SIG-M5 treated with dmso at 0.1 percent for 504 hours (cell line): ENCODE measurements at regions not wholly inside any gene's neighbourhood (a gene's known extent, or its start where the extent isn't known, plus 50 kb on each side); places are given as distances from the start of the nearest gene placed in this dataset.
"Not testable (repeated sequence)": the region's sequence is repeated elsewhere in the genome, so short reads cannot be mapped to it uniquely, and the experiment has no call there.

ENCODE experiments used
- DNase-seq: peaks from one replicate; lab custom pipeline; 2025; ENCODE audit not compliant: unreplicated experiment; lab: John Stamatoyannopoulos, UW

DNA sequence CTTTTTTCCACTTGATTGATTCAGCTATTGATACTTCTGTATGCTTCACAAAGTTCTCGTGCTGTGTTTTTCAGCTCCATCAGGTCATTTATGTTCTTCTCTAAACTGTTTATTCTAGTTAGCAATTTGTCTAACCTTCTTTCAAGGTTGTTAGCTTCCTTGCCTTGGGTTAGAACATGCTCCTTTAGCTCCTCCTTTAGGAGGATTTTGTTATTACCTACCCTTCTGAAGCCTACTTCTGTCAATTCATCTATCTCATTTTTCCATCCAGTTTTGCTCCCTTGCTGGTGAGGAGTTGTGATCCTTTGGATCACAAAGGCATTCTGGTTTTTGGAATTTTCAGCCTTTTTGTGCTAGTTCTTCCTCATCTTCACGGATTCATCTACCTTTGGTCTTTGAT is 344.7 kb upstream of the CLEC14A start:
- peak; percentile 23 for DNase-seq

DNA sequence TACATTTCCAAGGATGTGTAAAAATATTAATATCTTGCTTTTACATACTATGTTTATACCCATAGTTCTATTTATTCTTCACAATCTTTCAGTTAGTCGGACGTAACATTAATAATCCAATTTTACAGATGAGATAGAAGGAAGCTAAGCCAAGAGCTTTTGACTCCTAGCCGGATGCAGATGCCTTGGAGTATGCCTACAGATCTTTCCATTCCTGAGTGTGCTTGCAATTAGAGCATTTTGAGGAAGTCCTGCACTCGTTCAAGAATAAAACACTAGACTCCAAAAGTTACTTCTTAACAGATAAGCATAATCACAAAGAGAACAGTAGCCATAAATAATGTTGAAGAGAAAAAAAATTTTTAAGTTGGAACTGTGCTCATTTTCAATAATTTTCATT is 337.6 kb upstream of the CLEC14A start:
- DNase-seq: no peak

- DNase-seq: no peak
Measured at GRCh38 chr14:38592764-38593442, 337.0 kb upstream of the CLEC14A start.

DNA sequence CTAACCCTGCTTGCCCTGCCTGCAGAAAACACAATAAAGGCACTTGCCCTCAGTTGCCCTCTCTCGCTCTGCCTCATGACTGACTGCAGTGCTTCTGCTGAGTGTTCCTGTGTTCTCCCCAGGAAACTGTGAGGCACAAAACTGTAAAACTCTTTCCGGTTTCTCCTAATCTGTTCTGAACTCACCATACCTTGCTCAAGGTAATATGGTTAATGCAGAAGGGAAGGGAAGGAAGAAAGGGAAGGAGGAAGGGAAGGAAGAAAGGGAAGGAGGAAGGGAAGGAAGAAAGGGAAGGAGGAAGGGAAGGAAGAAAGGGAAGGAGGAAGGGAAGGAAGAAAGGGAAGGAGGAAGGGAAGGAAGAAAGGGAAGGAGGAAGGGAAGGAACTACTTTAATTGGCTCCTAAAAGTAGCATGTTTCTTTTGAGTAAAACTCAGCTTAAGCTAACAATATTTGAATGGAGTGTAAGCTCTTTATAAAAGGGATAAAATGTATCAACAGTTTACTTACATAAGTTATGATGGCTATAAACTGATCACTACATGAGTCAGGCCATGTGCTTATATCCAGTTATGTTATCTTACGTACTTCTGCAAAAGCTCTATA is 334.0 kb upstream of the CLEC14A start:
- DNase-seq: no peak

DNA sequence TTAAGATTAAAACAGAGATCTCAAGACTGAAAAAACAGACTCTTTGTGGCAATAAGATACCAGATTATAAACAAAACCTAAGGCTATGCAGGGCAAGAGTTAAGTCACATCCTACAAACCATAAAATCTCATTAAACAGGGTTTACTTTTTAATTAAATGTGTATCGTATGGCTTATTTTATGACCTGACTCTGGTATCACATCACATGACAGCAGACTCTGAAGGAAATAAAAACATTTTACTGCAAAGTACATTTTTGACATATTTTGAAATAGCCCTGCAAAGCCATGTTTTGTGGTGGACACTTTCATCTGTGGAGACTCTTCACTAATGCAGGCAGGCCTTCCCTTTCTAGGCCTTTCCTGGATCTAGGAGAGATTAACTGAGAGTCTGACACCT is 327.6 kb upstream of the CLEC14A start:
- no peak for DNase-seq

- no peak for DNase-seq
Measured at GRCh38 chr14:38578278-38578681, 322.4 kb upstream of the CLEC14A start.

GRCh38 chr14:38567703-38568102 is 311.8 kb upstream of the CLEC14A start:
- DNase-seq: no peak

- no peak for DNase-seq
Measured at GRCh38 chr14:38561657-38562056, 305.8 kb upstream of the CLEC14A start.

- no peak for DNase-seq
Measured at GRCh38 chr14:38559711-38560110, 303.8 kb upstream of the CLEC14A start.

GRCh38 chr14:38557391-38557790 is 301.5 kb upstream of the CLEC14A start:
- not testable (repeated sequence) for DNase-seq

DNA sequence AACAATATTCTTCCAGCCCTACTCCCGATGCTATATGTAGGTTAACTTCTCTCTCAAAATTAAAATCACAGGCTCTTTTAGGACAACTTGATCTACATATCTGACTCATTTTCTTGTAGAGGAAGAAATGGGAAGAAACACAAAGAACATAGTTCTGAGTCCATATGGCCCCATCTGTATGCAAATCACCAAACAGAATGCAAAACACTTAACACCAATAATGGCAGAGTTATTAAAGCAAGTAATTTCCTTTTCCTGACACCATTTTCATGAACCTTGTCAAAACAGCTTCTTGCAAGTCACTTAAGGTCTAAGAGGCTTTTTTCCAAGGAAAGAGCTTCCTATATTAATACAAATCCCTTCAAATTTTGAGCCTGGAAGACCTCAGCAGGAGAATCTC is 300.4 kb upstream of the CLEC14A start:
- DNase-seq: no peak

- DNase-seq: no peak
Measured at GRCh38 chr14:38554026-38554425, 298.1 kb upstream of the CLEC14A start.

DNA sequence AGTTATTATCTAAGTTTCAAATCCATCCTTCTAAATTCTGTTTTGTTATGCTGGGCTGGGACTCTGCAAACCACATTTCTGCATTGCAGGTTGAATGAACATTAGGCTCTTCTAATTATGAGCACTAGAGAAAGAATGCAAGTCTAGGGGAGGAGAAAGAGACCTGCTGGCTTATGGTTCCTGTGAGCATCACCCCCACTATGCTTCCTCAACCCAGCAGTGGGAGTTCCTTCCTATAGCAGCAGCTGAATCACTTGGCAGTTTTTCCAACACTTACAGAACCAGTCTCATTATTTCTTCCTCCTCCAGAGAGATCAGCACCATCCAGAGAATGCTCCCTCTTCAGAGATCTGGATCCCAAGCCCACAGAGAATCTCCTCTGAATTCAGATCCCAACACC is 297.7 kb upstream of the CLEC14A start:
- DNase-seq: no peak

DNA sequence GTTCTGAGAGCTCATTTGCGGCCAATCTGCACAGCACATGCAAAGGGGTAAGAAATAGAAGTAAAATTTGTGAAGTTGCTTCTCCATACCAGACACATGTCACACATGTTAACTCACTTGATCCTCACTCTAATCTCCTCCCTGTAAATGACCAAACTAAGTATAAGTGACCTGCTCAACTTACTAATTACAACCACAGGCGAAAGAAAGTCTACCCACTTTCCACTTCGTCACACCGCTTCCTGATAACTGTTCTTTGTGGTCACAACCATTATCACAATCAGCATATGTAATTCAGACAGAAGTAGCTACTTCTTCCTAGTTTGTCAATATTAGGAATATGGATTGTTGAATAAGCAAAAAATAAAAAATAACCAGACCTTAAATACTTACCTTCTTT is 293.7 kb upstream of the CLEC14A start:
- DNase-seq: no peak

DNA sequence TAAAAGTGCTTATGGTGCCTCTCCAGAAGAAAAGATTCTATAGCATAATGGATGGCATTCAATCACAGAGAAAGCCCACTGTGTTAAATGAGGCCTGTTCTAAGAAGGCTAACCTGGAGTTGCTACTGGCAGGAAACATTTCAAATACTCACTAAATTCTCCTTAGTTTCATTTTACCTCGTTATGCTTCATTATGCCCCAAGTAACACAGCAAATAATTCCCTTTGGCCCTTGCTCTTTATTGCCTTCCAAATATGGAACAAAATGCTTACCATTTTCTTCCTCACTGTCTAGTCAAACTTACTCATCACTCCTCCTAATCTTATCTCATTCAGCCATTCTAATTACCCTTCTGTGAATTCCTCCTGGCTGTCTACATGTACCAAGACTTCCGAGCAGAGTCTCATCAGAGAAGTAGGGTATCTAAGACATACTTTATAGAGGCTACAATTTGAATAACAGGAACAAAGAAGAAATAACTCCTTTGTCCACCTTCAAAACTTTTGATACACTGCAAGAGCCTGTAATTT is 292.1 kb upstream of the CLEC14A start:
- DNase-seq: no peak

DNA sequence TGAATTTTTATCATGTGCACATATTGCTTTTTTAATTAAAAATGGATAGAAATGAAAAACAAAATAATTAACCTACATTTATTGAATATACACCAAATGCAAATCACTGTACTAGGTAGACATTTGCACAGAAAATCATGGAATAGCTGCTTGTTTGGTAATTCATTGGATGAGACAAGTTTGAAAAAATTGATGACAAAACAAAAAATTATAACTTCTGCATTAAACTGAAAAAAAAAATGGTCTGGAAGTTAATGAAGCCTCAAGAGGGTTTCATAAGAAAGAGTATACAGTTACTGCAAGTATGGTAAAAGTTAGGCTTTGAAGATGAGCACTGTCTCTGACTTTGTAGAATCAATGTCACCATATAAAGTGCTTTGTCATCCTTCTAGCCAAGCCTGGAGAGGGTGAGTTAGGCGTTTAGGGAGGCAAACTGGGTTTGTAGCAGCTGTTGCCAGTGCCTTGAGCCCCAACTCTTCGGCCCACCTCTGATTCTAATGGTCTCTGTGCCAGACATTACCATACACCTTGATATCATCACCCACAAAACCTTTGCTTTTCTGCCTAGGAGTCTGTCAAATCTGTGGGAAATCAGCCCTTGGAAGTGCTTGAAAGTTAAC is 291.1 kb upstream of the CLEC14A start:
- DNase-seq: no peak

GRCh38 chr14:38544776-38545175 is 288.9 kb upstream of the CLEC14A start:
- DNase-seq: no peak

- not testable (repeated sequence) for DNase-seq
Measured at GRCh38 chr14:38543851-38544250, 288.0 kb upstream of the CLEC14A start.

- DNase-seq: not testable (repeated sequence)
Measured at GRCh38 chr14:38538053-38538452, 282.2 kb upstream of the CLEC14A start.

DNA sequence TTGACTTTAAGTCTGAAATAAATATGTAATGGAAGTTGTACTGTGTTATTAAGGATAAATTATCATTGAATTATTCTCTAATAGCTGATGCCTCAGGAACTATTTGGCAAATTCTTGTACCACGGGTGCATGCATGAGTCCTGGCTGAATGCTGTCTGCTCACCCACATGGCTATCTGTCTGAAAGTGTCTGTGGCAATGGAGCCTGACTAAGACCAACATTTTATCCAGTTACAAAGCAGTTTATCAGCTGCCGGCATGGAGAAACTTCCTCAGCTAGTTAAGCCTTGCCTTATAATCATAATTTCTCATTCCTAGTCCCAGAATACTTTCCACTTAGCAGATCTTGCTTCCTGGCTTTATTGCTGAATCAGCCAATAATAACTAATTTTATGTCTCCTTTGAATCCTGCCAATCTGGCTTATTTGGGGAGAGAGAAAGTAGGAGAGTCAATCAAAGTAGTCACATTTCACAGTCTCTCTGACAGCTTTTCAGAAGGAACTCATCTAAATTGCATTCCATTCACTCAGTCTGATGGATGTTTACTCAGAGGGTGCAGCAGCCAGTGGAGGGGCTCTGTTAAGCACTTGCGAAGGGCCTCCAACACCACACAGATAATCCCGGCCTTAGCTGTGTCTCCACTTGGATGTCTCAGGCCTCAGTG is 280.6 kb upstream of the CLEC14A start:
- no peak for DNase-seq

DNA sequence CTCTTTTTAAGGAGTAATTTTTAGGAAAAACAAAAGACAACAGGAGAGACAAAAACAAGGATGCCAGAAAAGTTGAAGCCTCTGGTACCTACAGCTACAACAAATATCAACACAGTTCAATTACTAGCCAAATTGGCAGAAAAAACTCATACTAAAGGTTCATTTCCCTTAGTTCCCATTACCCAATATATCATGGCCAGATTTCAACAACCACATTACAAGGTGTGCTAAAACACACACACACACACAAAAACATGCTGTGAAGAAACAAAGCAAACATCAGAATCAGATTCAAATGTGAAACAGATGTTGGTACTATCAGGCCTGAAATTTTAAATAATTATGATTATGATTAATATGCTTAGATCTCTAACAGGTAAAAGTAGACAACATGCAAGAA is 272.7 kb upstream of the CLEC14A start:
- no peak for DNase-seq

GRCh38 chr14:38527502-38527878 is 271.6 kb upstream of the CLEC14A start:
- no peak for DNase-seq
